ENCODE measurements at regions not wholly inside any gene's neighbourhood (a gene's known extent, or its start where the extent isn't known, plus 50 kb on each side); places are given as distances from the start of the nearest gene placed in this dataset.
"Not testable (repeated sequence)": the region's sequence is repeated elsewhere in the genome, so short reads cannot be mapped to it uniquely, and the experiment has no call there.

DNA sequence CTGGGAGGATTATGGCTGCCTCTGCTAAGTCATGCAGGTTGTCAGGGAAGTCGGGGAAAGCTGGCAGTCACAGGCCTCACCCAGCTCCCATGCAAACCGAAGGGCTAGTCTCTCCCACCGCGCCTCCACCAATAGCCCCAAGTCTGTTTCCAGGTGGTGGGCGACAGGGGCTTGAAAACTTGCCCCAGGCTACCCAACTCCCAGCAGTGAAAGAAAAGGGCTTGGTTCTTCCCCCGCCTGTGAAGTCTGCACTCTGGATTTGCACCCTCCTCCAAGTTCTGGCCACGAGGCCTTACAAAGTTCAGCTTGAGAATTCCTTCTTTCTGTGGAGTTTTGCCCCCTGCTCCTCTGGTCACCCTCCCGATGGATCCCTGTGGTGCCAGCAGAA is 99.9 kb upstream of the CHST15 start:
- no peak overlapping the region for H3K4me3 ChIP-seq (ENCODE audit: low read depth, low read length)
- H3K36me3 ChIP-seq (ENCODE audit: control insufficient read depth in 1 of 2, insufficient read depth in 2 of 2, low read length in 2 of 2), result no peaks in the 10 kb centered on the region
- H3K14ac ChIP-seq (ENCODE audit: low read length), result no peak overlapping the region
- no peak for DNase-seq
- H3K27me3 ChIP-seq (ENCODE audit: insufficient read depth, low read length), result no peaks in the 10 kb centered on the region
- H3K4me1 ChIP-seq (ENCODE audit: control insufficient read depth in 1 of 2, insufficient read depth in 2 of 2, low read length in 2 of 2), result no peaks in the 10 kb centered on the region
- H3K18ac ChIP-seq (ENCODE audit: low read length), result no peak overlapping the region
- H3K23ac ChIP-seq (ENCODE audit: low read length), result no peak overlapping the region
- no peak overlapping the region for H3K27ac ChIP-seq (ENCODE audit: low read depth, low read length)
- no peak overlapping the region for H2AK5ac ChIP-seq (ENCODE audit: low read length)
- H2AFZ ChIP-seq (ENCODE audit: insufficient read depth, low read length, poor library complexity), result no peak overlapping the region
- H3K9ac ChIP-seq (ENCODE audit: low read length), result no peak overlapping the region
- H3K79me2 ChIP-seq (ENCODE audit: control insufficient read depth, insufficient read depth, low read length, poor library complexity), result no peaks in the 10 kb centered on the region
- no peak overlapping the region for H4K8ac ChIP-seq (ENCODE audit: low read depth, low read length)
- no peaks in the 10 kb centered on the region for H3K79me1 ChIP-seq (ENCODE audit: low read length)
- no CpG with 5 or more reads among the region's 8 CpGs for WGBS (ENCODE audit: extremely low coverage, insufficient coverage, insufficient read length)
- H2BK12ac ChIP-seq (ENCODE audit: low read length), result no peak overlapping the region
- no peak overlapping the region for H2BK5ac ChIP-seq (ENCODE audit: low read depth, low read length, poor library complexity)
- no peak overlapping the region for H4K91ac ChIP-seq (ENCODE audit: low read depth, low read length)
- H3K4ac ChIP-seq (ENCODE audit: low read depth, low read length), result no peak overlapping the region
- H3K4me2 ChIP-seq (ENCODE audit: low read length), result no peak overlapping the region
- H2BK120ac ChIP-seq (ENCODE audit: insufficient read depth, low read length, poor library complexity), result no peak overlapping the region
- H4K12ac ChIP-seq (ENCODE audit: low read depth, low read length), result no peak overlapping the region
- H3K9me3 ChIP-seq (ENCODE audit: insufficient read depth, low read depth, low read length), result no peaks in the 10 kb centered on the region

DNA sequence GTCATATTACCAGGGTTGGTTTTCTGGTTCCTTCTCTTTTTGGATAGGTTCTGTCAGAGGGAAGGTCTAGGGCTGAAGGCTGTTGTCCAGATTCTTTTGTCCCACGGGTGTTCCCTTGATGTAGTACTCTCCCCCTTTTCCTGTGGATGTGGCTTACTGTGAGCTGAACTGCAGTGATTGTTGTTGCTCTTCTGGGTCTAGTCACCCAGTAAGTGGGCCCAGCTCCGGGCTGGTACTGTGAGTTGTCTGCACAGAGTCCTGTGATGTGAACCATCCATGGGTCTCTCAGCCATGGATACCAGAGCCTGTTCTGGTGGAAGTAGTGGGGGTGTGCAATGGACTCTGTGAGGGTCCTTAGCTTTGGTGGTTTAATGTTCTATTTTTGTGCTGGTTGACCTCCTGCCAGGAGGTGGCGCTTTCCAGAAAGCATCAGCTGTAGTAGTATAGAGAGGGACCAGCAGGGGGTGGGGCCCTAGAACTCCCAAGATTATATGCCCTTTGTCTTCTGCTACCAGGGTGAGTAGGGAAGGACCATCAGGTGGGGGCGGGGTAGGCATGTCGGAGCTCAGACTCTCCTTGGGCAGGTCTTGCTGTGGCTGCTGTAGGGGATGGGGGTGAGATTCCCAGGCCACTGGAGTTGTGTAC is 99.4 kb upstream of the CHST15 start:
- H3K27ac ChIP-seq (ENCODE audit: low read depth, low read length); H3K9me3 ChIP-seq (ENCODE audit: insufficient read depth, low read depth, low read length); DNase-seq; H2AK5ac ChIP-seq (ENCODE audit: low read length); H3K4me3 ChIP-seq (ENCODE audit: low read depth, low read length); H3K4me1 ChIP-seq (ENCODE audit: control insufficient read depth in 1 of 2, insufficient read depth in 2 of 2, low read length in 2 of 2); H2BK12ac ChIP-seq (ENCODE audit: low read length); H3K79me1 ChIP-seq (ENCODE audit: low read length); H3K79me2 ChIP-seq (ENCODE audit: control insufficient read depth, insufficient read depth, low read length, poor library complexity); H3K9ac ChIP-seq (ENCODE audit: low read length); H3K4me2 ChIP-seq (ENCODE audit: low read length); H3K18ac ChIP-seq (ENCODE audit: low read length); H3K27me3 ChIP-seq (ENCODE audit: insufficient read depth, low read length); H3K4ac ChIP-seq (ENCODE audit: low read depth, low read length); H3K36me3 ChIP-seq (ENCODE audit: control insufficient read depth in 1 of 2, insufficient read depth in 2 of 2, low read length in 2 of 2); H4K8ac ChIP-seq (ENCODE audit: low read depth, low read length); H2BK5ac ChIP-seq (ENCODE audit: low read depth, low read length, poor library complexity); H4K12ac ChIP-seq (ENCODE audit: low read depth, low read length); H3K23ac ChIP-seq (ENCODE audit: low read length); H2BK120ac ChIP-seq (ENCODE audit: insufficient read depth, low read length, poor library complexity); H2AFZ ChIP-seq (ENCODE audit: insufficient read depth, low read length, poor library complexity); H4K91ac ChIP-seq (ENCODE audit: low read depth, low read length); H3K14ac ChIP-seq (ENCODE audit: low read length): not testable (repeated sequence)
- WGBS (ENCODE audit: extremely low coverage, insufficient coverage, insufficient read length), result no CpG with 5 or more reads among the region's 5 CpGs

DNA sequence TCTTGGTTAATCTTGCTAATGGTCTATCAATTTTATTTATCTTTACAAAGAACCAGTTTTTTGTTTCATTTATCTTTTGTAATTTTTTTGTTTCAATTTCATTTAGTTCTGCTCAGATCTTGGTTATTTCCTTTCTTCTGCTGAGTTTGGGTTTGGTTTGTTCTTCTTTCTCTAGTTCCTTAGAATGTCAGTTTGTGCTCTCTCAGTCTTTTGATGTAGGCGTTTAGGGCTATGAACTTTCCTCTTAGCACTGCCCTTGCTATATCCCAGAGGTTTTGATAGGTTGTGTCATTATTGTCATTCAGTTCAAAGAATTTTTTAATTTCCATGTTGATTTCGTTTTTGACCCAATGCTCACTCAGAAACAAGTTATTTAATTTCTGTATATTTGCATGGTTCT is 97.1 kb upstream of the CHST15 start:
- not testable (repeated sequence) for H3K4me1 ChIP-seq (ENCODE audit: control insufficient read depth in 1 of 2, insufficient read depth in 2 of 2, low read length in 2 of 2); DNase-seq; H3K36me3 ChIP-seq (ENCODE audit: control insufficient read depth in 1 of 2, insufficient read depth in 2 of 2, low read length in 2 of 2)

DNA sequence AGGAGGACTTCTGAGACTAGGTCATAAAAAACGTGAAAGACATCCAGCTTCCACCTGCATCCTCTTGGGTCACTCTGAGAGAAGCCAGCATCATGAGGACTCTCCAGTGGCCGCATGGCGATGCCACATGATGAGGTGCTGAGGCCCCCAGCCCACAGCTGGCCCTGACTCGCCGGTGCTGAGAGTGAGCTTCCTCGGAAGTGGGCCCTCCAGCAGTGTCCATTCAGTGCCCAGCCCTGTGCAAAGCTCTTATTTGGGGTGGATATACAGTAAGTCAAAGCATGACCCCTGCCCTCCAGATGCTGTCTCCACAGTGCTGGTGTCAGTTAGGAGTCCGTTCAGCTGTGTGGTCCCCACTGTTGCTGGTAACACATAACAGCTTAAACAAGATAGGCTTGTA is 93.6 kb upstream of the CHST15 start:
- WGBS (ENCODE audit: extremely low coverage, insufficient coverage, insufficient read length), result no CpG with 5 or more reads among the region's 7 CpGs
- Histone ChIP-seq H2BK12ac (ENCODE audit: low read length) (no peak overlapping the region), H3K27ac (ENCODE audit: low read depth, low read length) (no peak overlapping the region), H3K23ac (ENCODE audit: low read length) (no peak overlapping the region), H3K18ac (ENCODE audit: low read length) (no peak overlapping the region), H4K91ac (ENCODE audit: low read depth, low read length) (no peak overlapping the region), H2AK5ac (ENCODE audit: low read length) (no peak overlapping the region), H3K4me1 (ENCODE audit: control insufficient read depth in 1 of 2, insufficient read depth in 2 of 2, low read length in 2 of 2) (no peaks in the 10 kb centered on the region), H3K36me3 (ENCODE audit: control insufficient read depth in 1 of 2, insufficient read depth in 2 of 2, low read length in 2 of 2) (no peaks in the 10 kb centered on the region), H4K8ac (ENCODE audit: low read depth, low read length) (no peak overlapping the region), H3K9me3 (ENCODE audit: insufficient read depth, low read depth, low read length) (no peaks in the 10 kb centered on the region), H2BK5ac (ENCODE audit: low read depth, low read length, poor library complexity) (no peak overlapping the region), H3K27me3 (ENCODE audit: insufficient read depth, low read length) (no peaks in the 10 kb centered on the region), H4K12ac (ENCODE audit: low read depth, low read length) (no peak overlapping the region), H3K9ac (ENCODE audit: low read length) (no peak overlapping the region), H3K4me2 (ENCODE audit: low read length) (no peak overlapping the region), H3K79me2 (ENCODE audit: control insufficient read depth, insufficient read depth, low read length, poor library complexity) (no peaks in the 10 kb centered on the region), H2BK120ac (ENCODE audit: insufficient read depth, low read length, poor library complexity) (no peak overlapping the region), H3K14ac (ENCODE audit: low read length) (no peak overlapping the region), H3K4me3 (ENCODE audit: low read depth, low read length) (no peak overlapping the region), H3K79me1 (ENCODE audit: low read length) (no peaks in the 10 kb centered on the region), H3K4ac (ENCODE audit: low read depth, low read length) (no peak overlapping the region), H2AFZ (ENCODE audit: insufficient read depth, low read length, poor library complexity) (no peak overlapping the region)
- DNase-seq, result no peak

More for the DNA sequence above, 97.1 kb upstream of the CHST15 start:
- not testable (repeated sequence) for H3K27me3 ChIP-seq (ENCODE audit: insufficient read depth, low read length); H3K79me2 ChIP-seq (ENCODE audit: control insufficient read depth, insufficient read depth, low read length, poor library complexity); H3K23ac ChIP-seq (ENCODE audit: low read length); H4K12ac ChIP-seq (ENCODE audit: low read depth, low read length); H3K9ac ChIP-seq (ENCODE audit: low read length); H2BK5ac ChIP-seq (ENCODE audit: low read depth, low read length, poor library complexity); H3K27ac ChIP-seq (ENCODE audit: low read depth, low read length); H4K8ac ChIP-seq (ENCODE audit: low read depth, low read length); H2AFZ ChIP-seq (ENCODE audit: insufficient read depth, low read length, poor library complexity); H3K18ac ChIP-seq (ENCODE audit: low read length); H3K14ac ChIP-seq (ENCODE audit: low read length); H2BK120ac ChIP-seq (ENCODE audit: insufficient read depth, low read length, poor library complexity); H3K4me3 ChIP-seq (ENCODE audit: low read depth, low read length); H2AK5ac ChIP-seq (ENCODE audit: low read length); H2BK12ac ChIP-seq (ENCODE audit: low read length); H3K4ac ChIP-seq (ENCODE audit: low read depth, low read length); H4K91ac ChIP-seq (ENCODE audit: low read depth, low read length); H3K4me2 ChIP-seq (ENCODE audit: low read length); H3K9me3 ChIP-seq (ENCODE audit: insufficient read depth, low read depth, low read length); H3K79me1 ChIP-seq (ENCODE audit: low read length)
- WGBS (ENCODE audit: extremely low coverage, insufficient coverage, insufficient read length), result no CpG with 5 or more reads among the region's 2 CpGs
